KMS-11 (cell line): ENCODE measurements at regions not wholly inside any gene's neighbourhood (a gene's known extent, or its start where the extent isn't known, plus 50 kb on each side); places are given as distances from the start of the nearest gene placed in this dataset.

Source experiments
- H2AFZ ChIP-seq: fragments of 200-600 bp; sonication (generic); 2 replicates; pipeline ENCODE4 v1.6.1; 2016; ENCODE audit warnings: antibody characterized with exemption, mixed run types, low read depth
- H3K27ac ChIP-seq: fragments of 200-600 bp; sonication (generic); 2 replicates; pipeline ENCODE4 v1.6.1; 2016; ENCODE audit warnings: mild to moderate bottlenecking, mixed run types
- H3K27me3 ChIP-seq: fragments of 200-600 bp; sonication (generic); 2 replicates; pipeline ENCODE4 v1.6.1; 2017; ENCODE audit warnings: mild to moderate bottlenecking, low read depth, mixed run types, moderate library complexity; ENCODE audit not compliant: insufficient read depth
- H3K36me3 ChIP-seq: fragments of 200-600 bp; sonication (generic); 2 replicates; pipeline ENCODE4 v1.6.1; 2017; ENCODE audit warnings: mild to moderate bottlenecking, mixed run types; ENCODE audit not compliant: insufficient read depth
- H3K4me1 ChIP-seq: fragments of 200-600 bp; sonication (generic); 2 replicates; pipeline ENCODE4 v1.6.1; 2016; ENCODE audit warnings: mild to moderate bottlenecking, low read depth, mixed run types; ENCODE audit not compliant: poor library complexity, severe bottlenecking
- H3K4me2 ChIP-seq: fragments of 200-600 bp; sonication (generic); 2 replicates; pipeline ENCODE4 v1.7.0; 2016; ENCODE audit warnings: mild to moderate bottlenecking, mixed run types
- H3K4me3 ChIP-seq: fragments of 200-600 bp; sonication (generic); IDR thresholded peaks from 2 replicates; pipeline ENCODE4 v1.6.1; 2017; ENCODE audit warnings: low read depth, low read length, mixed read lengths; ENCODE audit not compliant: insufficient read depth
- H3K79me2 ChIP-seq: fragments of 200-600 bp; sonication (generic); 2 replicates; pipeline ENCODE4 v1.6.1; 2016; ENCODE audit warnings: low read depth, mixed run types; ENCODE audit not compliant: insufficient read depth
- H3K9ac ChIP-seq: fragments of 200-600 bp; sonication (generic); 2 replicates; pipeline ENCODE4 v1.6.1; 2016; ENCODE audit warnings: mild to moderate bottlenecking, mixed run types
- H4K20me1 ChIP-seq: fragments of 200-600 bp; sonication (generic); 2 replicates; pipeline ENCODE4 v1.6.1; 2016; ENCODE audit warnings: mild to moderate bottlenecking, mixed run types; ENCODE audit not compliant: insufficient read depth
- CTCF ChIP-seq: fragments of 200-600 bp; sonication (generic); conservative IDR thresholded peaks from 2 replicates; pipeline ENCODE4 v1.6.1; 2017; ENCODE audit warnings: low read depth, mild to moderate bottlenecking, antibody characterized with exemption, low read length, moderate library complexity, mixed read lengths

- no peak for TF ChIP-seq CTCF
- Histone ChIP-seq H2AFZ (no peak overlapping the region), H3K9ac (no peak overlapping the region), H3K4me3 (no peak overlapping the region), H3K27me3 (no peaks in the 10 kb centered on the region), H3K36me3 (no peaks in the 10 kb centered on the region), H3K79me2 (no peaks in the 10 kb centered on the region), H3K4me1 (no peaks in the 10 kb centered on the region), H3K27ac (no peak overlapping the region), H4K20me1 (no peaks in the 10 kb centered on the region), H3K4me2 (no peak overlapping the region)
Measured at GRCh38 chr1:38549191-38549590, 310.4 kb downstream of the RRAGC start.

- no peak overlapping the region for H3K4me3 ChIP-seq
- no peak overlapping the region for H3K9ac ChIP-seq
- no peaks in the 10 kb centered on the region for H3K79me2 ChIP-seq
- H3K4me2 ChIP-seq, result no peak overlapping the region
- no peaks in the 10 kb centered on the region for H3K4me1 ChIP-seq
- no peak for TF ChIP-seq CTCF
- H2AFZ ChIP-seq, result no peak overlapping the region
- no peak overlapping the region for H3K27ac ChIP-seq
- no peaks in the 10 kb centered on the region for H3K36me3 ChIP-seq
- no peaks in the 10 kb centered on the region for H3K27me3 ChIP-seq
- H4K20me1 ChIP-seq, result no peaks in the 10 kb centered on the region
Measured at GRCh38 chr1:38547321-38547720, 312.3 kb downstream of the RRAGC start.

GRCh38 chr1:38546636-38547035 is 312.9 kb downstream of the RRAGC start:
- H3K27me3 ChIP-seq, result no peaks in the 10 kb centered on the region
- no peak overlapping the region for H3K4me3 ChIP-seq
- no peak overlapping the region for H2AFZ ChIP-seq
- H3K4me1 ChIP-seq, result no peaks in the 10 kb centered on the region
- no peak overlapping the region for H3K4me2 ChIP-seq
- H3K27ac ChIP-seq, result no peak overlapping the region
- H3K79me2 ChIP-seq, result no peaks in the 10 kb centered on the region
- TF ChIP-seq CTCF, result no peak
- no peaks in the 10 kb centered on the region for H4K20me1 ChIP-seq
- H3K9ac ChIP-seq, result no peak overlapping the region
- no peaks in the 10 kb centered on the region for H3K36me3 ChIP-seq

- Histone ChIP-seq H3K4me1 (no peaks in the 10 kb centered on the region), H3K27me3 (no peaks in the 10 kb centered on the region), H2AFZ (no peak overlapping the region)
Measured at GRCh38 chr1:38541223-38541622, 318.3 kb downstream of the RRAGC start.

More at GRCh38 chr1:38541223-38541622, 318.3 kb downstream of the RRAGC start:
- H3K4me3 ChIP-seq, result no peak overlapping the region
- H3K36me3 ChIP-seq, result no peaks in the 10 kb centered on the region
- no peak for TF ChIP-seq CTCF
- no peaks in the 10 kb centered on the region for H4K20me1 ChIP-seq
- H3K9ac ChIP-seq, result no peak overlapping the region
- H3K27ac ChIP-seq, result no peak overlapping the region
- no peaks in the 10 kb centered on the region for H3K79me2 ChIP-seq
- H3K4me2 ChIP-seq, result no peak overlapping the region
